ENCODE measurements at regions not wholly inside any gene's neighbourhood (a gene's known extent, or its start where the extent isn't known, plus 50 kb on each side); places are given as distances from the start of the nearest gene placed in this dataset.
"Not testable (repeated sequence)": the region's sequence is repeated elsewhere in the genome, so short reads cannot be mapped to it uniquely, and the experiment has no call there.

DNA sequence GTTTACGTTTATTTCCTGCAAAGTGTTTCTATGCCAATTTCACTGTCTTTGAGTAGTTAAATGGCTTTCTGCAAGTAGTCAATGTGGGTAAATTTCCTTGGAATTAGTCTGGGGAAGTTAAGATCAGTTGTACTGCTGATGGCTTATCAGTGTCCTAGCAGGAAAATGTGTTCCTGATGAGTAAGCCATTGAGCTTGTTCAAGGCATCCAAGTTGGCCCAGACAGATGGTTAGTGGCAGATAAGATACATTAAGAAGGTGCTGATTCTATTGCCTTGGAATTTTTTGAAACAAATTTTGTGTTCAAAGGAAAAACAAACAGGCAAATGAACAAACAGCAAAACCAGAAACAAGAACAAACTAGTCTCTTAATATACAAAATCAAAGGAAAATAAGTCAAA lies 258.4 kb downstream of the MAP2K6 start:
- DNase-seq = no peak

GRCh38 chr17:69677130-69677529 lies 262.6 kb downstream of the MAP2K6 start:
- DNase-seq = no peak

DNA sequence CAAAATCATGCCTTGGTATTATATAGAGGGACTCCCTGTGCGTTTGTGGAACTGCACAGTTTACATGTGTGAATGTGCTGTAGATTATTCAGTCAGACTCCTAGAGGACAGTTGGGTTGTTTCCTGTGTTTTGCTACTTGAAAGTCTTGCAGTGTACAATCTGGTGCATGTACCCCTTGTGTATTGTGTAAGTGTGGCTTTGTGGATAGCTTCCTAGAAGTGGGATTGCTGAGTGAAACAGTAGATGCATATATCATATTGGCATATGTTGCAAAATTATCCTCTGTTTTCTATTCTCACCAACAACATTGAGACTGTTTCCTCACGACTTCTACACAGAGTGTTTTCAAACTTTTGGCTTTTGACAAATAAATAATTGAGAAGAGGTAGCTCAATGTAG lies 263.7 kb downstream of the MAP2K6 start:
- DNase-seq = no peak

DNA sequence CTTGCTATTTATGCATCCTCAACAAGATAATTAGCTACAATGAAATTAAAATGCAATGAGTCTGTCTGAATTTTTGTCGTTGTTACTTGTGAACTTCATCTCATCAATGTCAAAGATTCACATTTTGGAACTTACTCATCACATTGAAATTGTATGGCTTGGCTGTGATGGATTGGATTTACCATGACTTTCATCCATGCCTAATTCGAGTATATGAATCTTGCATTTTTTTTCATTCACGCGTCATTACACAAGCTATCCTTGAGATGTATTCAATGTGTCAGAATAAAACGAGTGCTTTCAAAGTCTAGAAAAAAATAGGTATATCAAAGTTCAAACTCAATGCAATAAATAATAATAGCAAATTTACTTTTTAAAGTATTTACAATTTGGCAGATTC lies 265.3 kb downstream of the MAP2K6 start:
- DNase-seq = no peak

DNA sequence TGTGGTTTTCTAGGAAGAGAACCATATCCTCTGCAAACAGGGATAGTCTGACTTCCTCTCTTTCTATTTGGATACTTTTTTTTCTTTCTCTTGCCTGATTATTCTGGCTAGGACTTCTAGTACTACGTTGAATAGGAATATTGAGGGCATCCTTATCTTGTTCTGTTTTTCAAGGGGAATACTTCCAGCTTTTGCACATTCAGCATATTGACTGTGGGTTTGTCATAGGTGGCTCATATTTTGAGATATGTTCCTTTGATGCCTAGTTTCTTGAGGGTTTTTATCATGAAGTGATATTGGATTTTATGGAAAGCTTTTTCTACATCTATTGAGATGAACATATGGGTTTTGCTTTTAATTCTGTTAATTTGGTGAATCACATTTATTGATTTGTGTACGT lies 269.8 kb downstream of the MAP2K6 start:
- DNase-seq = no peak

GRCh38 chr17:69685150-69685549 lies 270.7 kb downstream of the MAP2K6 start:
- DNase-seq = not testable (repeated sequence)

DNA sequence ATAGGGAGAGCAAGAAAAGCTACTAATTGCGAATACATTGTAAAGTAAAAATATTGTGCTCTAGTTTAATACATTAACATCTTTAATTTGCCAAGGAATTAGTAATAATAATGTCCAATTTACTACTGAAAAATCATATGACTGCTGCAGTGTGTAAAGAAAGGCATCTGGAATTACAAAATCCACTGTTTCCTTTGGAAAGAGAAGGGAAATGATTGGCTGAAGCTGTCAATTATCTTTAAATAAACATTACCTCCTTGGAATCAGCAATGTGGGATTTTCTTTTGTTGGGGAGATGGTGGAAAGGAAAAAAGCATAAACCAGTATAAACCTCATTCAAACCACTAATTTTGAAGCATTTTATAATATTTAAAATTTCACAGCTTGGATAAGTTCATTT lies 276.0 kb downstream of the MAP2K6 start:
- DNase-seq = no peak

- no peak for DNase-seq
Measured at GRCh38 chr17:69692171-69692570, 277.7 kb downstream of the MAP2K6 start.

DNA sequence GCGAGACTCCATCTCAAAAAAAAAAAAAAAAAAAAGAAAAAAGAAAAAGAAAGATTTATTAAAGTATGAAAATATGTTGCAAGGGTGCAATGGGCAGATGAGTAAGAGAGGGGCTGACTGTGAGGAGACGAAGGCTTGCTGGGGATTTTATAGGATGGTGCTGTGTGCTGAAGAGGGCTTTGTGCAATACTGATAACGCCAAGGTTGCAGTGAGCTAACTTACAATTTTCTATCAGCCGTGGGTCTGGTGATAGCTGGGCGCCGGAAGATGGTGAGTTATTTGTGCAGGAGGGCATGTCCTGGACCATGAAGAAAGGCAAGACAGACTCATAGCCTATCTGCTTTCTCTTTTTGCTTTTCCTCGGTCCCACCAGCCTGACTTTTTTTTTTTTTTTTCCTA lies 281.1 kb downstream of the MAP2K6 start:
- DNase-seq = no peak

DNA sequence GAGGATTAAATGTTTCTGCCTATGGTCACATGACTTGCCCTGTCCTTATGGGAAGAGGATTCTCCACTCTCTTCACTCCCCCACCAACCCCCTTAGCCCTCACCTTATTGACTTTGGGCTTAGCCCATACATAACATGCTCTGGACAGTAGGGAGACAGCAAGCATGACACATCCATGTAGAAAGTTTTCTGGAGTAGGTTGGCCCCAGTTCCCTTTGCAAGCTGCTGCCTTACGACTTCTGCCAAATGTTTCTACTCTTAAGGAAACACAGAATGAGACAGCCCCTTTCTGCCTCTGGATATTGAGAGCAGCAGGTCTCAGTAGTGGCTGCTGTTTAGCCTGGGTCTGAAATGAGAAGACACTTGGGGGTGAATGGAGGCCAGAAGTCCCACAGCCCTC lies 282.2 kb downstream of the MAP2K6 start:
- DNase-seq = no peak

DNA sequence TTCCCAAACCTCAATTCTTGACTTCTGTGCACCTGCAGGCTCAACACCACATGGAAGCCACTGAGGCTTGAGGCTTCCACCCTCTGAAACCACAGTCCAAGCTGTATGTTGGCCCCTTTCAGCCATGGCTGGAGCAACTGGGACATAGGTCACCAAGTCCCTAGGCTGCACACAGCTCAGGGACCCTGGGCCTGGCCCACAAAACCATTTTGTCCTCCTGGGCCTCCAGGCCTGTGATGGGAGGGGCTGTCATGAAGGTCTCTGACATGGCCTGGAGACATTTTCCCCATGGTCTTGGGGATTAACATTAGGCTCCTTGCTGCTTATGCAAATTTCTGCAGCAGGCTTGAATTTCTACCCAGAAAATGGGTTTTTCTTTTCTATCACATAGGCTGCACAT lies 283.9 kb downstream of the MAP2K6 start:
- not testable (repeated sequence) for DNase-seq

DNA sequence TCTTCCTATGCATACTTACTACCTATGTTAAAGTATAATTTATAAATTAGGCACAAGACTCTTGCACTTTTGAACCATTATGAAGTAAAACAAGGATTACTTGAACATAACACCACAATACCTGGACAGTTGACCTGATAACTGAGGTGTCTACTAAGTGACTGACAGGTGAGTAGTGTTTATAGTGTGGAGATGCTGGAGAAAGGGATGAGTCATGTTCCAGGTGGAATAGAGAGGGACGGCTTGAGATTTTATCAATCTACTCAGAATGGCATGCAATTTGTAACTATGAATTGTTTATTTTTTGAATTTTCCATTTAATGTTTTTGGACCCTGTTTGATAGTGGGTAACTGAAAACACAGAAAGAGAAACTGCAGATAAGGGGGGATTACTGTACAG lies 287.6 kb downstream of the MAP2K6 start:
- DNase-seq = no peak

DNA sequence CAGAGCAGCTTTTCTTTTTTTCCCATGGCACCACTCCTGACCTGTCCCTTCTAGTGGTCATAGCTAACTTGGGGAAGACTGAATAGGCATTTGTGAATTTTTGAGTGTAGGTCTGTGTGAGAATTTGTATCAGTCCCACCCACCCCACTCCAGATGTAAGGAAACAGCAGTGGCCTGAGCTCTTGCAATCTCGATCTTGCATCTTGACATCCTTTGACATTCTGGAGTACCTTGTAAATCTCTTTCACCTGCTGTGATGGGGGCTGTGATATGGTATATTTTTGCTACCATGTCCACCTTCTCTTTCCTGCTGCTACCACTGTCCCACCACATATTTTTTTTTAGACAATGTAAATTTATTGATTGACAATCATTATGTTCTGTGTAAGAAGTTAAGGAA lies 289.3 kb downstream of the MAP2K6 start:
- DNase-seq = no peak

DNA sequence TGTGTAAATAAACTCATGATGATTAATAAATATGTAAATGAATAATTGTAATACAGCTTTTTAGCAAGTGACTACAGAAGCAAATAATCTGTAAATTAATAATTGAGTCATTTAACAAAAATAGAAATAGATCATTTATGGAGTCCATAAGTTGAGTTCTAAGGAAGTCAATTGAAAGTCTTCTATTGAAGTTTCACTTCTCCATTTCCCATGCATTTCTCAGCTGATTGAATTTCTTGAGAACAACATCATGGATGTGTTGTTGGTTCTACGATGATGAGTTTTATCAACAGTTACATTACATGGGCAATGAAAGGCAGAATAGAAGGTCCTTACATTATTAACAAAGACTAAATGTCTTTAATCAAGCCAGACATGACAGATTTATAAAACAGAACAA lies 290.4 kb downstream of the MAP2K6 start:
- no peak for DNase-seq

- DNase-seq = no peak
Measured at GRCh38 chr17:69706127-69706526, 291.6 kb downstream of the MAP2K6 start.

GRCh38 chr17:69709441-69709840 lies 294.9 kb downstream of the MAP2K6 start:
- no peak for DNase-seq

DNA sequence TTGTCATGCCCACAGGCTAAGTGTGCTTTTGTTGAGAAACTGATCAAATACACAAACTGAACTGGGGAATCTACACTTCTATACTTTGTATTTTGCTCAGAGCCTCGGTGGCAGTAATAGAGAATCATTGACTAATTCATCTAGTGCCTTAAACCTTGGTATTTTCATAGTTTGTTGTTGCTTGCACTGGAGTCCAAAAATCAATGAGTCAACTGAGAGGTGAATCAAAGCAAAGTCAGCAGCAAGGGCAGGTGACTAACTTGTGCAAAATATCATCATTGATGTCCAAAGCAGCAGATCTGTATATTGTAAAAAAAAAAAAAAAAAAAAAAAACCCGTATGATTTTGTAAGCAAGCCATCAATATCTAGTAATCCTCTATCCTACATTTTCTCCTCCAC lies 296.4 kb downstream of the MAP2K6 start:
- DNase-seq = no peak

DNA sequence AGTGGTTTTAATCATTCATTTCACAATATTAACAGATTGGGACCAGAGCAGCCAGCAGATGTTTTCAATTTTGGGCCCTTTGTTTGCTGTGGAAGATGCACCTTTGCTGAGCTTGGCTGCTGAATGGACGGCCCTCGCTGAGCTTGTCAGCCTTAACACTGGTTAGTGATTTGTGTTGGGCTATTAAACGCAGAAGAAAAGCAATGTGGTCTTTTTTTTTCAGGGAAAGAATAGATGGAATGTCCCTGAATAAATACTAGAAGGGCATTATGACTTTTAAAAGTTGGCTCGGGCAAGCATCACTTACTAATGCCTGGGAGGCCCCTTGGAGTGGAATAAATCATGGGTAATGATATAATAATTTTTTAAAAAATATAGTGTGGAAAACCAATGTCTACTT lies 297.0 kb downstream of the MAP2K6 start:
- DNase-seq = no peak

- no peak for DNase-seq
Measured at GRCh38 chr17:69712801-69713311, 298.4 kb downstream of the MAP2K6 start.

DNA sequence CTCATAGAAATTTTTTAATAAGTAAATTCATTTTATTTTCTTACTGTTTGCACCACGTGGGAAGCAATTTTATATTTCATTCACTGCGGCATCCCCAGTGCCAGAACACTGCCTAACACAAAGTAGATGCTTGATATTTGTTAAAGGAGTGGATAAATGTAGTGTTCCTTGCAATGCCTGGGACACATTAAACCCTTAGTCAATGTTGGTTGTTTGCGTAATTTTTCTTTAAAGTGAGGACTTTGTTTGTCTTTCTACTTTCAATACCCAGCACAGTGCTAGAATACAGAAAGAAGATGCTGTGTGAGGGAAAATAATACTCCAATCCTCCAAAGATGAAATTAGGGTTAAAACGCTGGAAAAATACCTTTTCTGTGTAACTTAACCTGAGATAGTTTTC lies 299.3 kb downstream of the MAP2K6 start:
- no peak for DNase-seq

- DNase-seq = no peak
Measured at GRCh38 chr17:69714669-69715068, 300.2 kb downstream of the MAP2K6 start.

DNA sequence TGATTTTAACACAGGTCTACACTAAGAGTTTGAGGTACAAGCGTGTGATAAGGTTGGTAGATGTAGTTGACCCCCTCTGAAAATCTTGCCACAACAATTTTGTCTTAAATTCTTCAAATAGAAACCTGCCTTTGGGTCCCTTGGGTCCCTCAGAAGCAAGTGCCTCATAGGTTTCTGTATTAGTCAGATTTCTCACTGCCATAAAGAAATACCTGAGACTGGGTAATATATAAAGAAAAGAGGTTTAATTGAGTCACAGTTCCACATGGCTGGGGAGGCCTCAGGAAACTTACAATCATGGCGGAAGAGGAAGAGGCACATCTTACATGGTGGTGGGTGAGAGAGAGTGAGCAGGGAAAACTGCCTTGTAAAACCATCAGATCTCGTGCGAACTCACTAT lies 301.2 kb downstream of the MAP2K6 start:
- no peak for DNase-seq

GRCh38 chr17:69716556-69716955 lies 302.1 kb downstream of the MAP2K6 start:
- DNase-seq = no peak

- no peak for DNase-seq
Measured at GRCh38 chr17:69717214-69717613, 302.7 kb downstream of the MAP2K6 start.

DNA sequence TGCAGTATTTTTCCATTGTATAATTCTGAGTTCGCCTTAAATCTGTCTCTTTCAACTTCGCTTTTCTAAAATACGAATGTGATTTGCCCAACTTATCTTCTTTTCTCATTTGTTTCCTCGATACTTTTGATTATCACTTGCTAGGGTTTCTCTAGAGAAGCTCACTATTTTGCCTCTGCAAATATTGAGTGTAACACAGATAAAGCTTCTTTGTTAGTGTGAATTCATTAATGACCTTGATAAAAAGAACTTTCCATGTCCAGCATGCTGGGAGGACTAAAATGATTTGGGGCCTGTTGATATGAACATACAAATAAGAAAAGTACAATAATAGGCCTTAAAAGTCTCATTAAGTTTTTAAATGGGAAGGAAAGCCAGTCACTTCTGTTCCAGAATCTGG lies 303.3 kb downstream of the MAP2K6 start:
- no peak for DNase-seq

DNA sequence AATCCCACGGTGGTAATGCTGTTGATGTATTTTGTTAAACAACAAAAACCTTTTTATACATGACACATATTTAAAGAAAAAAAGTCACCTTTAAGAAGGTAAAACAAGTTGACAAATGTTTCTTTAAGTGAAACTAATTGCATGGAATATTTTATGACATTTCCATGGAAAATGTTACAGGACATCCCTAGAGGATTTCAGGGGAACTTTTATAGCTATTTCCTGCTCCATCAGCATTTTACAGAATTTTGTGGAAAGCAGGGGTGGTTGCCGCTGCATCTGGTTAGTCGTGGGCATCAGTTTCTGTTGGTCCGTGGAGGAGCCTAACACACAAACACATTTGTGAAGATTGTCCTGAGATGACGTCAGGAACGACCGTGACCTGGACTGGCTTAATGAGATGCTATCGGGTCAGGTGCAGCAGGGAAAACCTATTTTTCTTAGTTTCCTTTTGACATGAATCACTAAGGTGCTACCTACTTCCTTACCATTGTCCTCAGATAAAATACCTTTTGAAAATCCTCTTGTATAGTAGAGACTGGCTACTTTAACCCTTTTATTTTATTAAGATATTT lies 305.1 kb downstream of the MAP2K6 start:
- no peak for DNase-seq
